OCI-LY1 (cell line): ENCODE measurements at regions not wholly inside any gene's neighbourhood (a gene's known extent, or its start where the extent isn't known, plus 50 kb on each side); places are given as distances from the start of the nearest gene placed in this dataset.

ENCODE experiments used
- CTCF ChIP-seq: fragments of 200-600 bp; sonication (generic), shearing (Covaris generic); IDR thresholded peaks from 2 replicates; pipeline ENCODE4 v1.5.1; 2017; ENCODE audit warnings: mild to moderate bottlenecking, antibody characterized with exemption, low read length, moderate library complexity, mixed read lengths
- EZH2 ChIP-seq: fragments of 200-600 bp; sonication (generic), shearing (Covaris generic); IDR thresholded peaks from 2 replicates; pipeline ENCODE4 v1.8.0; 2017; ENCODE audit warnings: borderline replicate concordance, mixed run types, mild to moderate bottlenecking, antibody characterized with exemption, low read length, moderate library complexity, mixed read lengths

GRCh38 chr9:23532282-23532681 lies 293.8 kb downstream of the ELAVL2 start:
- TF ChIP-seq CTCF, result no peak
- no peak for TF ChIP-seq EZH2
